ENCODE measurements at regions not wholly inside any gene's neighbourhood (a gene's known extent, or its start where the extent isn't known, plus 50 kb on each side); places are given as distances from the start of the nearest gene placed in this dataset.

DNA sequence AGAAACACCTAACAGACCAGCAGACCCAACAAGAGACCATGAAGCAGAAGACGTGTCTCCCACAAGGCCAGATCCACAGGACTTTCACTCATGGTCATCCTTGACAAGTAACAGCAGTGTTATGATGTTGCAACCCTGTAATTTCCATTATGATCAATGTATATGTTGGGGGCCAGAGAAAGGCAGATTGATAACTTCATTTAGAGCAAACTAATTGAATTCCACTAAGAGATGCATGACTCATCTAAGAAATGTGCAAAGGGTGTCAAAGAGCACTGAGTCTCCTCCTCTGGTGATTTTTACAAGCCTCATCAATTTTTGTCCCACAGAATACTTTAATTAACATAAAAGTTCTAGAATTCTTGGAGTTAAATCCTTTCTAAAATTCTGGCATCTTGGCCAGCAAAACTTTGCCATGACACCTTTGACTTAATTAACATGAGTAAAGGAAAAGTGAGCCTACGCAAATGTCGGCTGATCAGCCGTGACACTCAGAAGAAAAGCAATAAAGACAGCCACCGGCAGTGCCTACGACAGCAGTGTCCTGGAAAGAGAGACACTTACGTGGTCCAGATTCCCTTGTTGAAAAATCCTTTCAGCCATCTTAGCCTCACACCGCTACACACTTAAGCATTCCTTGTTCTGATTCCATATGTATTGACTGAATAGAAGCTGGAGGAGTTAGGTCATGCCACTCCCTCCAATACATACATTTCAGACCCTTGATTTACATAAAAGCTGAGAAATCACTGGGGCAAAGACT is 370.2 kb upstream of the CCDC196 start:
- DNase-seq (ENCODE audit: low read depth), result no peak

DNA sequence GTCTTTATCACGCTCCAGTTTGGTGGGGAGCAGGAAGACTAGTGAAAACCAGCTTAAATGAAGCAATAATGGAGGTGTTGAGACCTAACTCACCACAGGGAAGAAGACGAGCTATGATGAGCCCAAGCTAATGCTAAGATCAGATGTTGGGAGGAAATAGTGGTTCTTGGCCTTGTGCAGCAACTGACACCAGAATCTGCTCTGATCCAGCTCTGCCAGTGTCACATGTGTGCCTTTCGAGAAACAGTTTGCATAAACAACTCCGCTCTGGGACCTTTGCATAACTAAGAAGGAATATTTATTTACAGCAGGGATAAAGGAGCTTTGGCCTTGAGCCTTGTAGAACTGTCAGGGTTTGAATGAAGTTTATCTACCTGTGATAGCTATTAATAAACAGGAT is 369.4 kb upstream of the CCDC196 start:
- no peak for DNase-seq (ENCODE audit: low read depth)

DNA sequence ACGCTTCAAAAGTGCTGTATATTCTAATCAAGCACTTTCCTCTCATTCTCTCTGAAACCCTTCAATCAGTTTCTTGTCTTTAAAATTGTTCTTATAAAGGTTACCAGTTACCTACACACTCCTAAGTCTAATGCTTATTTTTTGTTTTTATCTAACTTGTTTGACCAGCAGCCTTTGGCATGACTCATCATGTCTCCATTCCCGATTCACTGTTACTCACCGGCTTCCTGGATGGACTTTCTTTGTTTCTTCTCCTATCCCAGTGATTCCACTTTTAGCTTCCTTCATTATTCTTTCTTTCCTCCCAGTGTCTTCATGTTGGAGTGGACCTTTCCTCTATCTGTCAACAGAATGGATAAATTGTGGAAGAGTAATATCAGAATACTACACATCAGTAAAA is 368.6 kb upstream of the CCDC196 start:
- no peak for DNase-seq (ENCODE audit: low read depth)

DNA sequence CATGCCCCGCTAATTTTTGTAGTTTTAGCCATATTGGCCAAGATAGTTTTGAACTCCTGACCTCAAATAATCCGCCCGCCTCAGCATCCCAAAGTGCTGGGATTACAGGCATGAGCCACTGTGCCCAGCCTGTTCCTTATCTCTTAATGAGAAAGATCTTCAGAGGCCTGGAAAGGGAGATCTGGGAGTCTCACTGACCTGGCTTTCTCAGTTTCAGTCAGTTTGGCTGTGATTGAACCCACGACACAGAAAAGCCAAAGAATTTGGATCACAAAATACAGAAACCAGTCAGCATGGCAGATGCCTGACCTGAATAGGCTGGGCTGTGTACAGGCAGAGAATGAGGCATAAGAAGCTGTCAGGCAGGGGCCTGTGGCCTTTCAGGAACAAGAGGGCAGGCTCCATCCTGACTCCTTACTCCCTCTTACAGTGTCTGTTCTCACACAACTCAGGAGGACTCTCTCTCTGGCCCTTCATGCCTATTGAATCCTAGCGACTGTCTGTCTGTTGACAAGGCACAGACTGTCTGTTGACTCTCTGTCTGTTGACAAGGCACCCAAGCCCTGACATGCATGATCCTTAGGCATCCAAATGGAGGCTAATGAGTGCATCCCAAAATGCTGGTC is 366.5 kb upstream of the CCDC196 start:
- DNase-seq (ENCODE audit: low read depth), result no peak

DNA sequence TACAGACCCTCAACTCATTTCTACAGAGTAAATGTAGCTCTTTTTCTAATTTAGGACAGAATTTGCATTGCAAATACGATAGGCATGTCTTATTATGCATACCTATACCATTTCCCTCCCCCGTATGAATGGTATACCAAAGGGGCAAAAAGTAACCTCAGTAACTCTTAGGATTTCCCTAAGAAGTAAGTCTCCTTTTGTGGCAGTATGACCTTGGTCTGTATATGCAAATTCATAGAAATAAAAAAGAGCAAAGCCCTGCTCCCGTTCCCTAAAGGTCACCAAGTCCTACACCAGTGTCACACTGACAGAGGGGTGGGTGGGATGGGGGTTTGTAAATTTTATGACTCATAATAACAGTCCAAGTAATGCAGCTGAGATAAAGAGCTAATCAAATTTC is 365.8 kb upstream of the CCDC196 start:
- DNase-seq (ENCODE audit: low read depth), result no peak

DNA sequence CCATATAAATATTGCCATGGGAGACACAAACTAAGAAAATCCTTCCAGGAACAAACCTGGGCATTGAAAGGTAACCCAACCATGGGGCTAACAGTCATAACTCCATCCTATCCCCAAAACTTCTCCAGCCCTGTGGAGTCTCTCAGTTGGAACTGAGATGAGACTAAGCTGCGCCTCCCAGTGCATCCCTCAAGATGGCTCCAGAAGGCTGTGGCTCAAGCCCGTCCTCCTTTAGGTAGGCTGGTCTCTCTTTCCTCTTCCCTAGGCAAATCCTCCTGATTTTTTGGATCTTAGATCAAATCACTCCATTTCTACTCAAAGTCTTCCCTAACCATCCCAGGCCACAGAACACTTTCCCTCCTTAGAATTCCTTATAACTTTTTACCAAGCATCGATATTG is 364.3 kb upstream of the CCDC196 start:
- DNase-seq (ENCODE audit: low read depth), result no peak

DNA sequence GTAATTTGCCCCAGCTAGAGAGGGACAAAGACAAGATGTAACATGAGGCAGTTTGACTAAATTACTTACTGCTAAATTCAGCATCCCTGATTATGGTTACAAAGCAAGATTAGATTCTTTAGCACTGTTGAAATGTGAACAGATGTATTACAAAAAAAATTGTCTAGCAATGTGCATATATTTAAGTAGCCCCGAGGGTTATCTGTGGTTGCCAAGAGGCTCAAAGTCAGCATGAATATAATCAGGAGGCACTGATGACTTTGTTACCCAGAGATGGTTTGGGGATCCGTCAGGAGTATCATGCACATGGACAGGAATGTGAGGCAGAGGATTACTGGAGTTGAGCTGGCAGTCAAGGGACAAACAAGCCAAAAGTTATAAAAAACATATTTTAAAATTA is 356.9 kb upstream of the CCDC196 start:
- no peak for DNase-seq (ENCODE audit: low read depth)

DNA sequence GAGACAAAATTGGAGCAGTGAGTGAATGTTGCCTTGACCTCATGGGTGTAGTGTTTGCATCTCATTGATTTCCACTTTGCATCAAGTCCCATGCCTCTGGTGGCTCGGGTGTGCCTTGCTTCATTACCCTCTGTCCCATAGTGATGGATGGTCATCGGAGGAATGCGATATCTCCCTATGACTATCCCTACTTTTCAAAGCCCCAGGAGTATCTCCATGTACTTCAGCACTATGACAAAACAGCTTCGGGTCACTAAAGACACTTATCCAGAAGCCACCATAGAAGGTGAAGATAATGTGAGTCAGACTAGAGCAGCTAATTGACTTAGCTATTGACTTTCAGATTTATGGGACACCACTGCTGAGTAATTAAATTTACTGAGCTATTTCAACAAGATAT is 355.1 kb upstream of the CCDC196 start:
- no peak for DNase-seq (ENCODE audit: low read depth)

DNA sequence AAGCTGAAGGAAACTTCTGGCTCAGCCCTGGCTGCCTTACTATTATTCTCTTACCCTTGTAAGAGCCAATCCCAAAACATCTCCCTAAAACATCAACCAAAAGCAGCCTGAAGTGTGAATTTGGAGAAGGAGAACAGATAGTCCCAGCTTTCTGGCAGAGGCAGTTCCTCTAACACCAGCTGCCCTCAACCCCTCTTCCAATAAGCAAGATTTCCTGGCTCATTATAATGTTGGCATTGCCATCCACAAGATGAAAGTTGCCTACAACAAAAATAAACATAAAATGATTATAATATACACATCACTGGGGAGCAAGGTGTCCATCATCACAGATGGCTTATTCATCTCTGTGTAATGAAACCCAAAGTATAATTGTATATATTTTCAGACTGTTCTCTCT is 352.5 kb upstream of the CCDC196 start:
- no peak for DNase-seq (ENCODE audit: low read depth)

DNA sequence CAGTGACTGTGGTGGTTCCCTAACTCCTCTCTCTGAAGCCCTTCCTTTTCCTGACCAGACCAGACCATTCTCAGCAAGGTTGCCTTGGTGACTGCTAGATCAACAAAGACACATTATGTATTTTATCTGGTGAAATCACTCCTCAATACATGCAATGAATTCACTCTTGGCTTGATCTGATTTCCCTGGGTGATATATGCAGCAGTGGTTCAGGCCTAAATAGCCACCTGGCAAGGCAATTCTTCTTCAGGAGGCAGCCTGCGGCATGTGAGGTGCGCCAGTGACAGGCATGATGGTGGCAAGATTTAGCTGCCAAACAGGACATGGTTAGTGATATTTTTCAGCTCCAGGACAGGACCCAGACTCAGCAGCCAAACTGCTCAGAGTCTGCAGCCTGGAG is 350.3 kb upstream of the CCDC196 start:
- DNase-seq (ENCODE audit: low read depth), result no peak

DNA sequence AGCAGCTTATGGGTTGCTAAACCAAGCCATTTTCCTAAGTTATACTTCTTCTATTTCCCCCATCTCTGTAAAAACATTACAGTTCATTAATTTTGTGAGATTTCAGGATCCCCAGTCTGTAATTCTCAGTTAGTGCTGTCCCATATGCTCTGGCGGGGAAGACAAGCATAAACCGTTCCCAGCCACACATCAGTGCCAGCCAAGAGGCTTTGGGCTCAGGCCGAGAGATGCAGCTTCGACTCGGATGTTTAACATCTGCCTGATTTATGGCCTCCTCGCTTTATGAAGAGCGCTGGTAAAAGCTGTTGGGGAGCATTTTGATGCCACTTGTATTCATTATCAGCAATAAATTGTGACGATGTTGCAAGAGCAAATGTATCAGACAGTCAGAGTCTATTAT is 349.1 kb upstream of the CCDC196 start:
- DNase-seq (ENCODE audit: low read depth), result no peak

DNA sequence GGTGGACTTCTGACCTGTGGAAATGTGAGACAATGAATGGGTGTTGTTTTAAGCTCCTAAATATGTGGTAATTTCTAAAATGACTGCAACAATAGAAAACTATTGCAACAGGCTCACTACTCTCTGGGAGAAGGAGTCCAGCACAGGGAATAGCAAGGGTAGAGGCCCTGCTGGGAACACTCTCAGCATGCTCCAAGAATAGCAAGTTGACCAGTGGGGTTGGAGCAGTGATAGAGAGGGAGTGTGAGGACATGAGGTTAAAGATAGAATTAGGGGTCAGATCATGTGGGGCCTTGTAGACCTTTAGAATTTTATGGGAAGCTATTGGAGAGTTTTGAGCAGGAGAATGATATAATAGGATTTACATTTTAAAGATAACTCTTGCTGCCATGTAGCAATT is 346.7 kb upstream of the CCDC196 start:
- DNase-seq (ENCODE audit: low read depth), result no peak

DNA sequence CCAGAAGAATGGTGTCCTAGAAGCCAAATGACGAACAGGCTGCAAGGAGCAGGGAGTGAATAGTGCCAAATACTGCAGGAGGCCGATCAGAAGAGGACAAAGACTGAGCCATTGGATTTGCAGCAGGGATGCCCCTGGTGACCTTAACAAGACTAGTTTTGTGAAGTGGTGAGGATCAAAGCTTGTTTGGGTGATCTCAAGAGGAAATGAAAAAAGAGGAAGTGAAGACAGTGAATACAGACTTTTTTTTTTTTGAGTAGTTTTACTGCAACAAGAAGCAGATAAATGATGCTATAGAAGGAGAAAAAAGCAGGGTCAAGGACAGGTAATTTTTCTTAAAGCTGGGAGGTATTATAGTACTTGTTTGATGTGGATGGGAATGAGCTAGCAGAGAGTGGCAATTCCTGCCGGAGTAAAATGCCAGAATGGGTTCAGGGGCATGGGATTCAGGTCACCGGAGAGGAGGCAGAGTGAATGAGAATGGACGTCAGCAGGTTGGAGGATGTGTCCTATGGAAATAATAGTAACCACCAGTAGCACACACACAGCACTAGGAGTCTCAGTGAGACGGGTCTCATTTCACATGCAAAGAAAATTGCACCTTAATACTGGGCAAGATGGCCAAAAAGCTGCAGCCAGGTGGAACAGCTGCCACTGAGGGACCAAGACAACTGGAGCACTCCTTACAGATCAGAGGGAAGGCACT is 345.8 kb upstream of the CCDC196 start:
- DNase-seq (ENCODE audit: low read depth), result no peak

DNA sequence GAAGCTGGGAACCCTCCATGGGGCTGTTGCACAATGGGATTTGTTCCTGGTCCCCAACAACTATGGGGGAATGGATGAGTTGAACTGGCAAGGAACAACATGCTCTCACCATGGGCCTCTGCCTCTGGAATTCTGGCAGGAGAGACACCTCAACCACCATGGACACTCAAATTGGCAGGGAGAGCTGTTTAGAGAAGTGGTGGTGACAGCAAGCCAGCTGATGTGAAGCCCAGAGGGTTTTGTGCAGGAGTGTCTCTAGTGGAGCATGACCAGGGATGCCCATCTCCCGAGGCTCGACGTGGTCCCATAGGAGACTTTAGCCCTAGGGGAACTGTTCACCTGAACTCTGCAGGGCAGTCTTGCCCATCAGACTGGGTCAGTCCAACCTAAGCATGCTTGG is 345.2 kb upstream of the CCDC196 start:
- DNase-seq (ENCODE audit: low read depth), result no peak

DNA sequence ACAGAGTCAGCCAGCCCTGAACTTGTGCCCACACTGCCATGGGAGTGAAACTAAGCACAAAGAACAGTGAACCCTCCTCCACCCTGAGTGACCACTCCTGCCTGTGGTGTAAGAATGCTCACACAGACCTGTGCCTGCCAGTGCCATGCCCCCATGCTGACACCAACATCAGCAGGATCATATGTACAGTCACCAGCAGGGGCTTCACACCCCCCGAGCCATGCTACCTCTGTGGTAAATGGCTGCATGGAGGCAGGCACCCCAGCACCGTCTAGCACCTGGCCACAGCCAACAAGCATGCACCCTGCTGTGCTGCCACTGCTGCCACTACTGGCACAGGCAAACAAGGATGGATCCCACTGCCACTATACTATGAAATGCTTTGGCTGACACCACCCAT is 344.4 kb upstream of the CCDC196 start:
- DNase-seq (ENCODE audit: low read depth), result no peak

DNA sequence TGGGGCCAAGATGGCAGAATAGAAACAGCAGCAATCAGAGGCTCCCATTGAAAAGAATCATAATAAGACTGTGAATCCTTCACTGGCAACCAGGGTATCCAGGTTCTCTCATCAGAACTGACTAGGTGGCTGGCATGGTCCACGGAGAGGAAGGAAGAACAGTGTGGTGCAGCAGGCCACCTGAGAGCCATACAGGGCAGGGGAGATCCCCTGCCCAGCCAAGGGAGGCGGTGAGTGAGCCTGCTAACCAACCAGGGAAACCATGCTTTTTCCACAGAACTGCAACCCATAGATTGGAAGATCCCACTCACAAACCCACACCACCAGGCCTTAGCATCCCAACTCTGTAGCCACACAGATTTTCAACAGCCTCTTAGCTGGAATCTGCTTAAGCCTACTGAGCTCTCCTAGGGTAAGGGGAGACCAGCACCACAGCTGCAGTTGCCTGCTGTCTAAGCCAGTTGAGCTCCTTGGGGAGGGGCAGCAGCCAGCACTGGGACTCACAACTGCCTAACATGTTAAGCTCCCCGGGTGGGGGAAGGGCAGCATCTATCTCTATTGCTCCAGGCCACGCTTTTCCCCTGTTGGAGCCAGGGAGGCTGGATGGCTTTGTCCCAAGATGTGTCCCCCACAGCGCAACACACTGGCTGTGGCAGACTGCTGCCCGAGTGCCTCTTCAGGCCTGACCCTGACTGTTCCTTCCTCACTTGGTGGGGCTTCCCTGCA is 342.6 kb upstream of the CCDC196 start:
- no peak for DNase-seq (ENCODE audit: low read depth)

DNA sequence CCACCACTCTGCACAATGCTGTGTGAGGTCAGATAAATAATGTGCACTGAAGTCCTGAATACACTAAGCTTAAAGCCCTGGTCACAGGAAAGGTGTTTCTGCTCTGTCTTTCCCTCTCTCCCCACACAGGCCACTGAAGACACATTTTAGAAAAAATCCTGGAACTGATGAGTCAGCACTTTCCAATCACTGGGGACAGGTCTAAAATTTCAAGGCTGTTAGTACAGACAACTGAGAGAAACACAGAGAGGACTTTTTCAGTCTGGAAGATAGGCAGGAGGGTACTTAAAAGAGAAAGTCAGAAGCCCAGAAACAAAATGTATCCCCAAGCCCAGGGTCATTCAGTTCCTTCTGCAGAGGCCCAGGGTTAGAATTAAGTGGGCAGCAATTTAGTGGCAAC is 333.9 kb upstream of the CCDC196 start:
- no peak for DNase-seq (ENCODE audit: low read depth)

DNA sequence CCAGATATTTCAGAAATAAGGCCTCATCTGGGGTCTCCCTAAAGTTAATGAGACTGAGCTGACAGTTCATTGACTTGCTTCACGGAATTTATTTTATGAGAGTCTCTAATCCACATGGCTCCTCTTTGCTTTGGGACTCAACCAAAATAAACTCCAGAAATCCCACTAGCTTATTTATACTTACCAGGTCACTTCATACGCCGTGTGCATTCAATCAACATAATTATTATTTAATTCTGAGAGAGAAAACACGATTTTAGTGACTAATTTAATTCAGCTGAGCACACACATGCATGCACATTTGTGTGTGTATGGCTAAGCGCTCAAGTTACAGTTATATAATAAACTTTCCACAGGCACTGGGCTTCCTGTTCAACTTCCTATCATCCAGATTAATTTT is 333.4 kb upstream of the CCDC196 start:
- no peak for DNase-seq (ENCODE audit: low read depth)

DNA sequence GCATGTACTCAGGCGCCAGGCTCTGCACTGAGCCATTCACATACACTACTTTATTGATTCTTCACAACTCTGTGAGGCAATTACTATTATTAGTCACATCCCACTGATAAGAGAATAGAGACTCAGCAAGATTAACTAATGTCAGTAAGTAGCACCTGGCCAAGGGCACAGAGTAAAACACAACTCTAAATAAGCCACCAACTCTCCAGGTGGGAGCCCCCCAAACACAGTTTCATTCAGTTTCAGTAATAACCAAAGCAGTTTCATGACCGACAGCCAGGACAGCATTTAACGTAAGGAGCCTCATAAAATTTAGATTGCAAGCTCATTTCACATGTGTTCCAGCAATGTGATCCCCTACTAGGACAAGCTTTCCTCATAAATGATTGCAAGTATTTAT is 323.1 kb upstream of the CCDC196 start:
- no peak for DNase-seq (ENCODE audit: low read depth)

DNA sequence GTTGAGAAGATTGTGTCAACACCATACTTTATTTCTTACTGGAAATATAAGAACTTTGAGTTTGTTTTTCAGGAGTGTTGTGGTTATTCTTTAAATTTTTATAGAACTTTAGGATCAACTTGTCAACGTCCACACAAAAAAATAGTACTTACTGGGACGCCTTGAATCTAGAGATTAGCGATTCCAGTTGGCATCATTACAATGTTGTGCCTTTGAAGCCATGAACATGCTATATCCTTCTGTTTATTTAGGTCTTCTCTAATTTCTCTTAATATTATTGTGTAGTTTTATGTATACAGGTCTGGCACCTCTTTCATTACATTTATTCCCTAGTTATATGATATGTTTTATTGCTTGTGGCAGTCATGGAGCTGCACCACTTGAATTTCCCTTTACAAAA is 320.8 kb upstream of the CCDC196 start:
- no peak for DNase-seq (ENCODE audit: low read depth)

DNA sequence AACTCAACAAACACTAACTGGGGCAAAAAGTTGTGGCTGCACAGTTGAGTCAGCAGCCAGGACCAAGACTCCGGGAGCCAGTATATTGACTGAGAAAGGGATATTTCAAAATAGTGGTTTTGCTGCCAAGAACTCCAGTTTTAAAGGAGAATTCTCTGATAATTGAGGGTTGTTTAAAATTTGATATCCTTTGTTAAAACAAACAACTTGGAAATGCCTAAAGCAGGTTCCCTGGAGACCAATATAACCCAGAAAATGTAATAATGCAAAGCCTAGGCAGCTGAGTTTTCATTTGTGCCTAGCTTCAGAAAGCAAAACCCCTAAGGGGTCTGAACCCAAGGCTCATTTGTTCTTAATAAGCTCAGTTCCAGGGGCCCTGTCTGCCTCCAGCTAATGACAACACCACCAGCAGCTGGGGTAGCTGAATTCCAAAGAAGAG is 311.7 kb upstream of the CCDC196 start:
- no peak for DNase-seq (ENCODE audit: low read depth)

DNA sequence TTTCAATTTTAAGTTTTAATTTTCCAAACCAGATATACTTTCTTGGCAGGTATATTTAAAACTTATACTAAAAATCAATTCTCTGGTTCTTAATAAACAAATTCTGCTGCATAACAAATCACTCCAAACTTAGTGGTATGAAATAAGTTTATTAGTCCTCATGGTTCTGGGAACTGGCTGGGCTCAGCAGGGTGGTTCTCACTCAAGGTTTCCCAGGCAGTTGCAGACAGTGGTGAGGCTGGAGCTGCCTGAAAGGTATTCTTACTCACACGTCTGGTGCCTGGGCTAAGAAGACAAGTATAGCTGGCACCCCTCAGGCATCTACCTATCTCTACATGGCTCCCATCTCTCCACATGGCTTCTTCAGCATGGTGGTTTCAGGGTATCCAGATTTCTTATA is 308.2 kb upstream of the CCDC196 start:
- DNase-seq (ENCODE audit: low read depth), result no peak

DNA sequence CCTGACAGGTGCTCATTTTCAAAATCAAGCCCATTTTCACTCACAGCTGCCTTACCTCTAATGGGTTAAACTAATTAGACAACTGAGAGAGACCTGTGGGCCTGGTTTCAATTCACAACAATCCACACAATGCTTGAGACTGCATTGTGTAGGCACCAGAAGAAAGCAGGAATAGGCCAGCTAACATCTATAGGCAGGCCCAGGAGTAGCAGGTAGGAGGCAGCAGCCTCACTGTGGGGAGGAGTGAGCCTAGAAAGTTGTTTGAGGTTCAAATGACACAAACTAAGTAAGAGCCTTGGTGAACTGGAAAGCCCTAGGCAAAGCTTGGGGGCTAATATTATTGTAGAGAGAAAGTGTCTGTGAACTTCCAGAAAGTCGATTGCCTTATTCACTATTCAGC is 289.5 kb upstream of the CCDC196 start:
- DNase-seq (ENCODE audit: low read depth), result no peak
